ENCODE measurements at regions not wholly inside any gene's neighbourhood (a gene's known extent, or its start where the extent isn't known, plus 50 kb on each side); places are given as distances from the start of the nearest gene placed in this dataset.

DNA sequence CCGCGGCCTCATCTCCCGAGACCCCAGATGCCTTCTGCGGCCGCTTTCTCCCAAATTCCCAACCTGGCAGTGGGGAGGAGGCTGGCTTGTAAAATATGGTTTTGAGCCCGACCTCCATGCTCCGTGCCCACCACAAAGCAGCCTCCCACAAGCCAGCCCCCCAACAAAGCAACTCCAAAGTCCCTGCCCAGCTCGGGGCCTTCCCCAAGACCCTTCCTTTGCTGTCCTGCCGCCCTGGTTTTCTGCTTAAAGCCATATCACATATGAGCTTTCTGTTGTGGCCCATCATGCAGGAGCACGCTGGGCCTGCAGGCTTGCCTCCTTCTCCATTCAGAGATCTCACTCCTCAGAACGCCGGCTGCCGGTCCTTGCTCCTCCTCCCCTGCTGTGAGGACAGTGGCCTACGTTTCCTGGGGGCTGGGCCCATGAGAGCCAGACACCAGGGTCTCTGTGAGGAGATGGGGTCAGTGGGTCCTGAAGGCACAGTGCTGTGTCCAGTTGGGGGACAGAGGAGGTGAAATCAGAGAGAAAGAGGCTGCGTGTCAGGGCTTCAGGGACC, 680.0 kb downstream of the BRD1 start:
- no peak overlapping the region for H3K4me3 ChIP-seq (ENCODE audit: low read length)
- H3K27me3 ChIP-seq (replicated peaks; ENCODE audit: insufficient read depth, low read length), result peaks cover 63% of the 10 kb centered on the region
- DNase-seq, result no peak
- H3K9me3 ChIP-seq (replicated peaks; ENCODE audit: insufficient read depth, low read length), result no peaks in the 10 kb centered on the region
- H3K9me2 ChIP-seq (replicated peaks; ENCODE audit: insufficient read depth, low read length), result no peaks in the 10 kb centered on the region
- no peaks in the 10 kb centered on the region for H3F3A ChIP-seq (ENCODE audit: insufficient read depth, low read length)
- H3K79me2 ChIP-seq (ENCODE audit: low read length), result no peaks in the 10 kb centered on the region
- no peaks in the 10 kb centered on the region for H4K20me1 ChIP-seq (ENCODE audit: insufficient read depth, low read length)
- H3K36me3 ChIP-seq (replicated peaks; ENCODE audit: insufficient read depth, low read length), result no peaks in the 10 kb centered on the region
- TF ChIP-seq EZH2 (optimal IDR thresholded peaks at IDR 0.05; ENCODE audit: low read depth, low read length), result no peak
- no peak for TF ChIP-seq CTCF (IDR thresholded peaks at IDR 0.05; ENCODE audit: low read length)
- no peak for TF ChIP-seq EZH2phosphoT487 (IDR thresholded peaks at IDR 0.05; ENCODE audit: low read length)
- no peak overlapping the region for H3K9ac ChIP-seq (ENCODE audit: low read length)
- no peak overlapping the region for H2AFZ ChIP-seq (ENCODE audit: low read length)
- H3K4me1 ChIP-seq (ENCODE audit: low read length), result no peaks in the 10 kb centered on the region
- H3K4me2 ChIP-seq (ENCODE audit: low read depth, low read length), result no peak overlapping the region
- no peak overlapping the region for H3K27ac ChIP-seq (ENCODE audit: low read length)

GRCh38 chr22:49147171-49147570, 680.5 kb downstream of the BRD1 start:
- Histone ChIP-seq H3K27ac (ENCODE audit: low read length) (no peak overlapping the region), H3K36me3 (replicated peaks; ENCODE audit: insufficient read depth, low read length) (no peaks in the 10 kb centered on the region), H4K20me1 (ENCODE audit: insufficient read depth, low read length) (no peaks in the 10 kb centered on the region), H3K27me3 (replicated peaks; ENCODE audit: insufficient read depth, low read length) (peaks cover 67% of the 10 kb centered on the region), H3F3A (ENCODE audit: insufficient read depth, low read length) (no peaks in the 10 kb centered on the region), H3K4me3 (ENCODE audit: low read length) (no peak overlapping the region), H3K79me2 (ENCODE audit: low read length) (no peaks in the 10 kb centered on the region), H3K9me2 (replicated peaks; ENCODE audit: insufficient read depth, low read length) (no peaks in the 10 kb centered on the region), H3K9ac (ENCODE audit: low read length) (no peak overlapping the region), H3K4me2 (ENCODE audit: low read depth, low read length) (no peak overlapping the region), H2AFZ (ENCODE audit: low read length) (no peak overlapping the region), H3K9me3 (replicated peaks; ENCODE audit: insufficient read depth, low read length) (no peaks in the 10 kb centered on the region), H3K4me1 (ENCODE audit: low read length) (no peaks in the 10 kb centered on the region)
- TF ChIP-seq CTCF (IDR thresholded peaks at IDR 0.05; ENCODE audit: low read length) (no peak), EZH2phosphoT487 (IDR thresholded peaks at IDR 0.05; ENCODE audit: low read length) (no peak), EZH2 (optimal IDR thresholded peaks at IDR 0.05; ENCODE audit: low read depth, low read length) (no peak)
- DNase-seq, result no peak

DNA sequence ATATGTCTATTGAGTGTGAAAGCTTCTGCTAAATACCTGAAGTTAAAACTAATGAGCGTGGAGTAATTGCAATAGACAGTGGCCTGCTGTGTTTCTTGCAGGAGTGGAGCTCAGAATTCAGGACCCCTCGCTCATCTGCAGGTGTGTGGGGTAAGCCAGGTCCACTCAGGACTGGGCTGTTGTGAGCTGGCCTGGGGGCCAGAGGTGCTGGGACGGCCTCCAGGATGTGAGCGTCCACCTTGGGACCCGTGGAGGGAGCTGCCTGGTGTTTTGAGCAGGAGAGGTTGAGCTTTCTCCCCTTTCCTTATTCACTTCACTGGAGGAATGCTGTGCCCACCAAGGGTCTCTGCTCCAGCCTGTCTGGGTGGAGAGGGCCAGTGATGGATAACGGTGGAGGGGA, 681.2 kb downstream of the BRD1 start:
- TF ChIP-seq CTCF (IDR thresholded peaks at IDR 0.05; ENCODE audit: low read length), result no peak
- no peak for TF ChIP-seq EZH2phosphoT487 (IDR thresholded peaks at IDR 0.05; ENCODE audit: low read length)
- no peak for TF ChIP-seq EZH2 (optimal IDR thresholded peaks at IDR 0.05; ENCODE audit: low read depth, low read length)
- Histone ChIP-seq H3K4me2 (ENCODE audit: low read depth, low read length) (no peak overlapping the region), H3K27ac (ENCODE audit: low read length) (no peak overlapping the region), H3K4me3 (ENCODE audit: low read length) (no peak overlapping the region), H3K36me3 (replicated peaks; ENCODE audit: insufficient read depth, low read length) (no peaks in the 10 kb centered on the region), H2AFZ (ENCODE audit: low read length) (no peak overlapping the region), H3K4me1 (ENCODE audit: low read length) (no peaks in the 10 kb centered on the region), H3K9me3 (replicated peaks; ENCODE audit: insufficient read depth, low read length) (no peaks in the 10 kb centered on the region), H3K9me2 (replicated peaks; ENCODE audit: insufficient read depth, low read length) (no peaks in the 10 kb centered on the region), H3K27me3 (replicated peaks; ENCODE audit: insufficient read depth, low read length) (peaks cover 74% of the 10 kb centered on the region), H3F3A (ENCODE audit: insufficient read depth, low read length) (no peaks in the 10 kb centered on the region), H4K20me1 (ENCODE audit: insufficient read depth, low read length) (no peaks in the 10 kb centered on the region), H3K9ac (ENCODE audit: low read length) (no peak overlapping the region), H3K79me2 (ENCODE audit: low read length) (no peaks in the 10 kb centered on the region)
- no peak for DNase-seq

Measured in MM.1S (cell line).